ENCODE measurements at regions not wholly inside any gene's neighbourhood (a gene's known extent, or its start where the extent isn't known, plus 50 kb on each side); places are given as distances from the start of the nearest gene placed in this dataset.

GRCh38 chr2:19484736-19485135 is 126.3 kb upstream of the OSR1 start:
- TF ChIP-seq CTCF (IDR thresholded peaks at IDR 0.05; ENCODE audit: low read depth, low read length, poor library complexity, severe bottlenecking) (no peak), EZH2phosphoT487 (IDR thresholded peaks at IDR 0.05; ENCODE audit: borderline replicate concordance, low read length) (no peak)

Measured in DOHH2 (cell line).